Trophoblast cell (in vitro differentiated cells and primary cell): ENCODE measurements at regions not wholly inside any gene's neighbourhood (a gene's known extent, or its start where the extent isn't known, plus 50 kb on each side); places are given as distances from the start of the nearest gene placed in this dataset.
"Not testable (repeated sequence)": the region's sequence is repeated elsewhere in the genome, so short reads cannot be mapped to it uniquely, and the experiment has no call there.

Experiments
- DNase-seq, 2 donors: peaks; one replicate each; pipeline ENCODE4 v3.0.0-alpha.2; 2016
- H2AFZ ChIP-seq: 2 replicates; pipeline ENCODE4 v1.6.1; 2013; ENCODE audit warnings: low read length, moderate library complexity, mild to moderate bottlenecking; ENCODE audit not compliant: insufficient read depth, poor library complexity
- H2AK5ac ChIP-seq: 2 replicates; pipeline ENCODE4 v1.6.1; 2013; ENCODE audit warnings: mild to moderate bottlenecking, low read length
- H2BK120ac ChIP-seq: 2 replicates; pipeline ENCODE4 v1.6.1; 2013; ENCODE audit warnings: low read length, mild to moderate bottlenecking, moderate library complexity; ENCODE audit not compliant: insufficient read depth, poor library complexity
- H2BK12ac ChIP-seq: 2 replicates; pipeline ENCODE4 v1.6.1; 2013; ENCODE audit warnings: mild to moderate bottlenecking, low read length, moderate library complexity
- H2BK5ac ChIP-seq: 2 replicates; pipeline ENCODE4 v1.6.1; 2013; ENCODE audit warnings: low read length, low read depth, moderate library complexity, mild to moderate bottlenecking; ENCODE audit not compliant: poor library complexity
- H3K14ac ChIP-seq: 2 replicates; pipeline ENCODE4 v1.6.1; 2013; ENCODE audit warnings: mild to moderate bottlenecking, low read length
- H3K18ac ChIP-seq: 2 replicates; pipeline ENCODE4 v1.6.1; 2013; ENCODE audit warnings: mild to moderate bottlenecking, low read length
- H3K23ac ChIP-seq: 2 replicates; pipeline ENCODE4 v1.6.1; 2013; ENCODE audit warnings: low read length
- H3K27ac ChIP-seq: 2 replicates; pipeline ENCODE4 v1.5.1; 2013; ENCODE audit warnings: low read depth, mild to moderate bottlenecking, inconsistent platforms, low read length, moderate library complexity
- H3K27me3 ChIP-seq: 2 replicates; pipeline ENCODE4 v1.6.1; 2013; ENCODE audit warnings: inconsistent platforms, mild to moderate bottlenecking, low read length, moderate library complexity; ENCODE audit not compliant: insufficient read depth
- H3K36me3 ChIP-seq, 2 experiments: 1 replicate in 1 of 2; 2 replicates in 1 of 2; pipeline ENCODE4 v1.6.1; 2013; ENCODE audit warnings: low read length in 2 of 2, mild to moderate bottlenecking in 2 of 2, moderate library complexity in 1 of 2; ENCODE audit not compliant: insufficient read depth in 2 of 2, control insufficient read depth in 1 of 2
- H3K4ac ChIP-seq: 2 replicates; pipeline ENCODE4 v1.6.1; 2013; ENCODE audit warnings: low read depth, mild to moderate bottlenecking, low read length, moderate library complexity
- H3K4me1 ChIP-seq, 2 experiments: 1 replicate in 1 of 2; 2 replicates in 1 of 2; pipeline ENCODE4 v1.6.1; 2013; ENCODE audit warnings: low read length in 2 of 2, mild to moderate bottlenecking in 2 of 2, moderate library complexity in 1 of 2; ENCODE audit not compliant: insufficient read depth in 2 of 2, control insufficient read depth in 1 of 2
- H3K4me2 ChIP-seq: 2 replicates; pipeline ENCODE4 v1.6.1; 2013; ENCODE audit warnings: inconsistent platforms, mild to moderate bottlenecking, low read length, moderate library complexity
- H3K4me3 ChIP-seq: 2 replicates; pipeline ENCODE4 v1.5.1; 2013; ENCODE audit warnings: mild to moderate bottlenecking, low read depth, low read length, inconsistent platforms
- H3K79me1 ChIP-seq: one replicate; pipeline ENCODE4 v1.6.1; 2013; ENCODE audit warnings: low read length
- H3K79me2 ChIP-seq: 2 replicates; pipeline ENCODE4 v1.6.1; 2013; ENCODE audit warnings: low read length, mild to moderate bottlenecking; ENCODE audit not compliant: control insufficient read depth, insufficient read depth, poor library complexity
- H3K9ac ChIP-seq: 2 replicates; pipeline ENCODE4 v1.6.1; 2013; ENCODE audit warnings: mild to moderate bottlenecking, low read length
- H3K9me3 ChIP-seq: 2 replicates; pipeline ENCODE4 v1.6.1; 2013; ENCODE audit warnings: low read depth, mild to moderate bottlenecking, control low read depth, inconsistent platforms, low read length; ENCODE audit not compliant: insufficient read depth
- H4K12ac ChIP-seq: 2 replicates; pipeline ENCODE4 v1.6.1; 2013; ENCODE audit warnings: low read depth, mild to moderate bottlenecking, low read length, moderate library complexity
- H4K8ac ChIP-seq: 2 replicates; pipeline ENCODE4 v1.6.1; 2013; ENCODE audit warnings: low read depth, mild to moderate bottlenecking, low read length, moderate library complexity
- H4K91ac ChIP-seq: one replicate; pipeline ENCODE4 v1.6.1; 2013; ENCODE audit warnings: low read depth, mild to moderate bottlenecking, low read length, moderate library complexity

GRCh38 chr1:41975121-41975520 lies 56.4 kb upstream of the HIVEP3 start:
- Histone ChIP-seq H3K27ac (no peak overlapping the region), H2BK5ac (no peak overlapping the region), H4K12ac (no peak overlapping the region), H3K9ac (no peak overlapping the region), H3K27me3 (no peaks in the 10 kb centered on the region), H3K36me3 (no peaks in the 10 kb centered on the region), H4K91ac (no peak overlapping the region), H2AFZ (no peak overlapping the region), H3K79me1 (no peaks in the 10 kb centered on the region), H2BK12ac (no peak overlapping the region), H3K23ac (no peak overlapping the region), H3K4me3 (no peak overlapping the region), H3K79me2 (no peaks in the 10 kb centered on the region), H3K4me2 (no peak overlapping the region), H4K8ac (no peak overlapping the region), H3K18ac (no peak overlapping the region), H2AK5ac (no peak overlapping the region), H2BK120ac (no peak overlapping the region), H3K4me1 (no peaks in the 10 kb centered on the region), H3K9me3 (peaks cover 2% of the 10 kb centered on the region), H3K14ac (no peak overlapping the region), H3K4ac (no peak overlapping the region)
- no peak for DNase-seq

- not testable (repeated sequence) for H2BK120ac ChIP-seq, H4K8ac ChIP-seq, H3K14ac ChIP-seq, H3K27me3 ChIP-seq, H3K9ac ChIP-seq, H2BK12ac ChIP-seq, H2BK5ac ChIP-seq, H3K4me2 ChIP-seq, H3K9me3 ChIP-seq, H3K4me3 ChIP-seq, H3K36me3 ChIP-seq, H3K79me1 ChIP-seq, DNase-seq, H4K12ac ChIP-seq, H3K4ac ChIP-seq, H3K79me2 ChIP-seq, H4K91ac ChIP-seq, H2AFZ ChIP-seq, H3K4me1 ChIP-seq, H3K18ac ChIP-seq, H3K27ac ChIP-seq, H2AK5ac ChIP-seq, H3K23ac ChIP-seq
Observed at GRCh38 chr1:41968557-41968956, 49.8 kb upstream of the HIVEP3 start.
